ENCODE measurements at regions not wholly inside any gene's neighbourhood (a gene's known extent, or its start where the extent isn't known, plus 50 kb on each side); places are given as distances from the start of the nearest gene placed in this dataset.

DNA sequence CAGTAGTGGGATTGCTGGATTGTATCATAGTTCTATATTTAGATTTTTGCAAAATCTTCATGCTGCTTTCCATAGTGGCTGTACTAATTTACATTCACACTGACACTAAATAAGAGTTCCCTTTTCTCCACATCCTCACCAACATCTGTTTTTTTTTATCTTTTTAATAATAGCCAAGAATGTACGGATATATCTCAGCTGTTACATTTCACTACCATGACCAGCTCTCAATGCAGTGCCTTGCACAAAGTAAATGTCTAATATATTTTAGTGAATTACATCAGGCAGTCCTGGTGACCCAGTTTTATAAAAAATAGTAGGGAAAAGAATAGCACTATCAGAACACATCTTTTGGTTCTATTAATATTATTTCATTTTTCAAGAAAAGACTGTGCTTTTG is 161.8 kb downstream of the LNPK start:
- TF ChIP-seq CTBP1 (IDR thresholded peaks at IDR 0.05; ENCODE audit: borderline replicate concordance) = no peak
- TF ChIP-seq FOXK2 (IDR thresholded peaks at IDR 0.05) = no peak
- no peak for TF ChIP-seq SP1 (IDR thresholded peaks at IDR 0.05)
- TF ChIP-seq NFRKB (IDR thresholded peaks at IDR 0.05) = no peak
- no peak for TF ChIP-seq PKNOX1 (IDR thresholded peaks at IDR 0.05)
- TF ChIP-seq FOXM1 (IDR thresholded peaks at IDR 0.05; ENCODE audit: borderline replicate concordance) = no peak
- no peak for TF ChIP-seq BHLHE40 (IDR thresholded peaks at IDR 0.05; ENCODE audit: borderline replicate concordance)
- no peak for TF ChIP-seq L3MBTL2 (conservative IDR thresholded peaks at IDR 0.05)
- TF ChIP-seq ELF4 (IDR thresholded peaks at IDR 0.05) = no peak
- no peak for TF ChIP-seq HDGF (IDR thresholded peaks at IDR 0.05; ENCODE audit: borderline replicate concordance)
